ENCODE measurements at regions not wholly inside any gene's neighbourhood (a gene's known extent, or its start where the extent isn't known, plus 50 kb on each side); places are given as distances from the start of the nearest gene placed in this dataset.
"Not testable (repeated sequence)": the region's sequence is repeated elsewhere in the genome, so short reads cannot be mapped to it uniquely, and the experiment has no call there.

- no peak for DNase-seq (ENCODE audit: low spot score)
Measured at GRCh38 chr5:12876541-12877298, 972.5 kb upstream of the CTNND2 start.

GRCh38 chr5:12870872-12871539 is 966.8 kb upstream of the CTNND2 start:
- DNase-seq (ENCODE audit: low spot score) = no peak

- DNase-seq (ENCODE audit: low spot score) = no peak
Measured at GRCh38 chr5:12865529-12865928, 961.3 kb upstream of the CTNND2 start.

GRCh38 chr5:12861886-12862654 is 957.8 kb upstream of the CTNND2 start:
- no peak for DNase-seq (ENCODE audit: low spot score)

GRCh38 chr5:12856105-12856504 is 951.9 kb upstream of the CTNND2 start:
- not testable (repeated sequence) for DNase-seq (ENCODE audit: low spot score)

GRCh38 chr5:12854386-12854785 is 950.1 kb upstream of the CTNND2 start:
- no peak for DNase-seq (ENCODE audit: low spot score)

- no peak for DNase-seq (ENCODE audit: low spot score)
Measured at GRCh38 chr5:12851761-12852160, 947.5 kb upstream of the CTNND2 start.

- no peak for DNase-seq (ENCODE audit: low spot score)
Measured at GRCh38 chr5:12848709-12849108, 944.5 kb upstream of the CTNND2 start.

- no peak for DNase-seq (ENCODE audit: low spot score)
Measured at GRCh38 chr5:12845549-12846159, 941.4 kb upstream of the CTNND2 start.

GRCh38 chr5:12840972-12841371 is 936.7 kb upstream of the CTNND2 start:
- DNase-seq (ENCODE audit: low spot score) = no peak

- no peak for DNase-seq (ENCODE audit: low spot score)
Measured at GRCh38 chr5:12837592-12837991, 933.3 kb upstream of the CTNND2 start.

- DNase-seq (ENCODE audit: low spot score) = peak; percentile 1
Measured at GRCh38 chr5:12825163-12825562, 920.9 kb upstream of the CTNND2 start.

GRCh38 chr5:12805165-12805698 is 901.0 kb upstream of the CTNND2 start:
- DNase-seq (ENCODE audit: low spot score) = no peak

GRCh38 chr5:12799165-12799564 is 894.9 kb upstream of the CTNND2 start:
- no peak for DNase-seq (ENCODE audit: low spot score)

- no peak for DNase-seq (ENCODE audit: low spot score)
Measured at GRCh38 chr5:12795333-12795663, 891.1 kb upstream of the CTNND2 start.

- no peak for DNase-seq (ENCODE audit: low spot score)
Measured at GRCh38 chr5:12794476-12795332, 890.5 kb upstream of the CTNND2 start.

GRCh38 chr5:12793373-12793772 is 889.1 kb upstream of the CTNND2 start:
- no peak for DNase-seq (ENCODE audit: low spot score)

- DNase-seq (ENCODE audit: low spot score) = no peak
Measured at GRCh38 chr5:12780536-12780935, 876.3 kb upstream of the CTNND2 start.

GRCh38 chr5:12777342-12777741 is 873.1 kb upstream of the CTNND2 start:
- DNase-seq (ENCODE audit: low spot score) = no peak

- no peak for DNase-seq (ENCODE audit: low spot score)
Measured at GRCh38 chr5:12772276-12772675, 868.0 kb upstream of the CTNND2 start.

- no peak for DNase-seq (ENCODE audit: low spot score)
Measured at GRCh38 chr5:12759377-12759776, 855.1 kb upstream of the CTNND2 start.
